ENCODE measurements at regions not wholly inside any gene's neighbourhood (a gene's known extent, or its start where the extent isn't known, plus 50 kb on each side); places are given as distances from the start of the nearest gene placed in this dataset.
"Not testable (repeated sequence)": the region's sequence is repeated elsewhere in the genome, so short reads cannot be mapped to it uniquely, and the experiment has no call there.

GRCh38 chr5:168089201-168089887 lies 202.1 kb upstream of the WWC1 start:
- no peak for DNase-seq

- DNase-seq = no peak
Measured at GRCh38 chr5:168092209-168093185, 198.9 kb upstream of the WWC1 start.

DNA sequence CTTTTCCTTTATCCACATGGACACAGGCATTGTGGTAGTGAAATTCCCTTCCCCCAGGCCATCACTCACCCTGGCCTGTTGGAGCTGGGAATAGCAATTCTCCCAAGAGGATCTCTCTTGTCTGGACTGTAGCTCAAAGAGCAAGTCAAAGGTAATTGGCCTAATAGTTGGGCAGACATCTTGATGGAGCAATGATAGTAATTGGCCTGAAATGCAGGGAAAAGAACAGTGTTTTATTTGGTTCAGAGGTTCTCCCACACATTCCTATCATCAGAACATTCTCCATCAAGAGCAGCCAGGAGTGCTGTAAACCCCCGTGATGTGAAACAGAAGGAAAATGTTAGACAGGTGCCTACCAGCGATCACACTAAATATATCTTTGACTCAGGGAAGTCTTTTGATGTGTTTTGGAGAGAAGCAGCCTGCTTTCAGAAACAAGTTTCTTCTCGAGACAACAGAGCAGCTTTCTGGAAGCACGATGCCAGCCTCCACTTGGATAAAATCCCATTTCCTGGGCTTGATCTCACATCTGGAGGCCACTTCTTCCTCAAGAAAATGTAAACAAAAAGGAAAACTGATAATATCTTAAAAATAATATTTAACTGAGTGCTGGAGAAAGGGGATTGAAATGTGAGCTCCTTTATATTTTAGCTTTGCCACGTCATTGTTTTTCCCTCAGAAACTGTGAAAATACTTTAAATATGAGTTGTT lies 198.1 kb upstream of the WWC1 start:
- DNase-seq = no peak

GRCh38 chr5:168096525-168096924 lies 194.9 kb upstream of the WWC1 start:
- DNase-seq = no peak

DNA sequence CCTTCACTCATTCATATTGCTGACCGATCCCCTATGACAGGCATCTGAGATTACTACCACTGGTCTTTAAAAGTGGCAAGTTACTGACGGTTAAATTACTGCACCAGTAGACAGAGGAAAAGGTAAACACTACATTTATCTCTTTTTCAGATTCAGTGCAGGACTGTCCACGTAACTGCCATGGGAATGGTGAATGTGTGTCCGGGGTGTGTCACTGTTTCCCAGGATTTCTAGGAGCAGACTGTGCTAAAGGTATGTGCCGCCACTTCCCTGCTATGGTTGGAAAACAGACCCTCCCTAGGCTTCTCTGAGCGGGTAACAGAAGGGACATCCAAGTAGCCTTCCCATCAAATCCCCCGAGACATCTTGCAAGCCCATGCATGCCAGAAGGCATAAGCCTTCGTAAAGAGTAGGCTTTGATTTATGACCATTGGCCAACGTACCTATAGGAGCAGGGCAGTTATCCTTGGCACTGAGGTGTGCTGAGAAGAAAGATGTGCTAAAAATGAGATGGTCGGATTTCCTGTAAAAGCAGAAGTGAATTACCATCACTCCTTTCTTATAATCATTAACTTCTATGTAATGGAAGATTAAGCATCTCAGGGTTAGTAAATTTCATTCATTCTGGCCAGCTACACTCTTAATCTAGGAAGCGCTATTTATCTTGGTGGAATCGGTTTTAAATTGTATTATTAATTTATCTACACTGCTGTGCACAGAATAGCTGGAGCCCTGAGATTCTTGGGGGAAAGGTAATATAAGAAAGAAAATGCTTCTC lies 193.4 kb upstream of the WWC1 start:
- no peak for DNase-seq

DNA sequence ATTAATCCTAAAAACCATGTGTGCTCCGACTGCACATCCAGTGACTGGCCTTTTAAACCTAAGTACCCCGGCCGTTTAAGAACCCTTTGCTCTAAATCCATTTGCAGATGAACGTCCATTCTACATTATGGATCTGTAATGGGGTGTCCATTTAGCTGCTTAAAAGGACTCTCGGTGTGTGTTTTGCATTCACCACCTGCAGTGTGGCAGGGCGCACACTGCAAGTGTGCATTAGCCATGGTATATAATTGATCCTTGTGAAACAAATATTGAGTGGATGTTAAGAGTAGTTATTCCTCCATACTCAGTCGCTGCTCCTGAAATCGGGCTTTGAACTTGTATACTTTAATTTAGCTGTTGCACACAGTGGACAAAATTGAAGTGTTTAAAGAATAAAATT lies 190.1 kb upstream of the WWC1 start:
- no peak for DNase-seq

DNA sequence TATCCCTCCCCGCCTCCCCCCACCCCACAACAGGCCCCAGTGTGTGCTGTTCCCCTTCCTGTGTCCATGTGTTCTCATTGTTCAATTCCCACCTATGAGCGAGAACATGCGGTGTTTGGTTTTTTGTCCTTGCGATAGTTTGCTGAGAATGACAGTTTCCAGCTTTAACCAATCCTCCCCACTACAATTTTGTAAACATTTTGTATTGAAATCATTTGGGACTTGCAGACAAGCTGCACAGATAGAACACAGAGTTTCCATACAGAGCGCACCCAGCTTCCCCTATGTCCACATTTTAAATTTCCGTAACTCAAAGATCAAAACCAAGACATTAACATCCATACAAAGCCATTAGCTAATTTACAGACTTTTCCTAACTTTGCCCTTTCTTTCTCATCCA lies 188.4 kb upstream of the WWC1 start:
- not testable (repeated sequence) for DNase-seq

- DNase-seq = no peak
Measured at GRCh38 chr5:168104350-168104749, 187.1 kb upstream of the WWC1 start.

GRCh38 chr5:168104811-168105481 lies 186.5 kb upstream of the WWC1 start:
- DNase-seq = no peak

DNA sequence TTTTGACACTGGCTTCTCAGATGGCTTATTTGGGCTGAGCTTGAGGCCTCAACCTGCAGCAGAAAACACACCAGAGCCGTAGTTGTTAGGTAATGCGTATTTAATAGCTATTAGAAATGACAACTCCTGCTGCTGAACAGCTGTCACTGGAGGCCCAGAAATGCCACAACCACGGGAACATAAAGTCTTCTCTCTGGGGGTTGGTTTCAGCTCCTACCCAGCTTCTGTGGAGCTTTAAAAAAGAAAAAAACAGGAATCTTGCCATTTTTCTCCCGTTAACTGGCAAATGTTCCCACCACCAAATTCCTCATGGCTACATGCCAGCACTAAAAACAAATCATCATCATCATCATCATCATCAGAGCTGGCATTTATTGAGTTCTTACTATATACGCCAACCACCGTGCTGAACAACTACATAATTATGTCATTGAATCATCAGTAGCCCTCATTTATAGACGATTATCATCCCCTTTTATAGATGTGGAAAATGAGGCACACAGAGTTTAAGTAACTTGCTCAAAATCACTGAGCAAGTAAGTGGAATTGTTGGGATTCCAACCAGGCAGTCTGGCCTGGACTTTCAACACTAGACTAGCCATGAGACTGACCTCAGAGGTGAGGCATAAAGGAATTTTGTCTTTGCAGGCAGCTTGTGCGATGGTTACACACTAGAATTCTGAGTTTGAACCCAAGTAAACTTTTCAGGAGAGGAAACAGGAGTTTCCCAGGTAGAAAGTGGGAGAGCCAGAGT lies 185.3 kb upstream of the WWC1 start:
- DNase-seq = no peak

DNA sequence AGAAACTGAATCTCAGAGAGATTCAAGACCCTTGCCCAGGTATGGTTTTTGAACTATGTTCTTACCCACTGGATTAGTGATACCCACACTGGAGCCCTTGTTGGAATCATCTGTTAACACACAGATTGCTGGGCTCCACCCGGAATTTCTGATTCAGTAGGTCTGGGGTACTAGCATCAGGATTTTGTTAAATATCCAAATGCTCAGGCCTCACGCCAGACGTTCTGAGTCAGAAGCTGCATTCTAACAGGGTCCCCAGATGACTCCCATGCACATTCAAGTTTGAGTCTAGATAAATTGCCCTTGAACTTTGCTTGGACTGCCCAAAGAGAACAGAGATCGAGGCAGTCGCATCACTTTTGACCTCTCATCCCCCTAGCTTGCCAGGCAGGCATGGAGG lies 182.0 kb upstream of the WWC1 start:
- DNase-seq = no peak

- no peak for DNase-seq
Measured at GRCh38 chr5:168110384-168110783, 181.1 kb upstream of the WWC1 start.

DNA sequence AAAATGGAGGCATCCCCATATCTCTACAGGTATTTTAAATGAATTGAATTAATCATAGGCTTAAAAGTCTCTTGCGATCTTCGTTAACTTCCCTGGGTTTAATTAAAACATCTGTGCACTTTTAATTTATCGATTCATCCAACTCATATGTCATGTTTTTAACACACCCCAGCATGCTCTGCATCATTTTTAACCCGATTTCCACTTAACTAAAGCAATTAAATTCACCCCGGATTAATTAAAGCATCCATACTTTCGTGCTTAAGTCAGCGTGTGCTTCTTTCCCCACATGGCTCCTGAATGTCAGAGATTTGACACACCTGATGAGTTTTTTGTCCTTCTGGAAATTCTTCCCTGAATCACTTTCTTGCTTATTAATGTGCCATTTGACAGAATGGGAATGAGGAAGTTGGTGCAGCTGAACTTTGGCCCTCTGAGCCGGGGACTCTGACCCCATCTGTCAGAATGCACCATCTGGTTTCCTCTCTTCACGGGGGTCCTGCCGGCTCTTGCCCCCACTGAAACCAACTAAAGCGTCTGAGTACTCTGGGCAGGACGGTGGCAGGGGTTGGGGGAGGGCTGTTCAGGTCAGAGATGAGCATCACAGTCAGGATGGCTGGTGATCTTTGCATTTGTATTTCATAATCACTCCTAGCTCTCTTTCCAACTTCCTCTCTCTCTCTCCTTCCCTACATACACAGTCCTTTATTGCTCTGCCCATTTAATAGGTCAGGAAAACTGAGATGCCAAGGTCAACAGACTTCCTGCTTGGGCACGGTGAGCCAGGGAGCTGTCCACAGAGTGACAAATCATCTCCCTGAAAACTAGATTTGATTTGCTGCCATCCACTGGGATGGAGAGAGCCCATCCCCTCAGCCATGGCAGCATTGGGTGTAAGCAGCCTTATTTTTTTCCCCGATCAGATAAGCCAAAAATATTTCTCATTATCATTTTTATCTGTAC lies 180.3 kb upstream of the WWC1 start:
- no peak for DNase-seq

DNA sequence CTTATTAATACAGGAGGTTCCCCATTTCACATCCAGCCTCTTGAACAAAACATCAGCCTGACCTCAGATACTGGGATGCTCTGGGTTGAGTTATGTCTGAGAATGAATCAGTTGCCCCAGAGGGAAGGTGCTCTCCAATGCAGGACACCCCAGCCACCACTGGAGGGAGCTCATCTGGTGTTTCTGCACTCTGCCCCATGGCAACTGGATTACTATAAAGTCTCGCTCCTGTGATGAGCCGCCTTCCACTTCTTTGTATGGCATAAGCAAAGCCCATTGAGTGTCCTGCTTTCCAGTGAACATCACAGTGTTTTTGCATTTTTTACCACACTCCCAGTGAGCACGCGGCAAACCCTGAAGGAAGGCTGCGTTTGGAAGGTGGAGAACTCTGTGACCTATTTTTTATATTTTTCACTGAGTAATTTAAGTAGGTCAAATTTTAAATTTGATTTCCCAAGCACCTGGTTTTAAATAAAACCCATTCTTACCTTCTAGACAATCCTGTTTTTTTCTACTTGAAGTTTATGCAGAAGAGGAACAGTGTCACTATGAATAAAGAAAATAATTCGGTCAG lies 176.9 kb upstream of the WWC1 start:
- DNase-seq = no peak

- no peak for DNase-seq
Measured at GRCh38 chr5:168117469-168117868, 174.0 kb upstream of the WWC1 start.

- DNase-seq = no peak
Measured at GRCh38 chr5:168118042-168118668, 173.3 kb upstream of the WWC1 start.

DNA sequence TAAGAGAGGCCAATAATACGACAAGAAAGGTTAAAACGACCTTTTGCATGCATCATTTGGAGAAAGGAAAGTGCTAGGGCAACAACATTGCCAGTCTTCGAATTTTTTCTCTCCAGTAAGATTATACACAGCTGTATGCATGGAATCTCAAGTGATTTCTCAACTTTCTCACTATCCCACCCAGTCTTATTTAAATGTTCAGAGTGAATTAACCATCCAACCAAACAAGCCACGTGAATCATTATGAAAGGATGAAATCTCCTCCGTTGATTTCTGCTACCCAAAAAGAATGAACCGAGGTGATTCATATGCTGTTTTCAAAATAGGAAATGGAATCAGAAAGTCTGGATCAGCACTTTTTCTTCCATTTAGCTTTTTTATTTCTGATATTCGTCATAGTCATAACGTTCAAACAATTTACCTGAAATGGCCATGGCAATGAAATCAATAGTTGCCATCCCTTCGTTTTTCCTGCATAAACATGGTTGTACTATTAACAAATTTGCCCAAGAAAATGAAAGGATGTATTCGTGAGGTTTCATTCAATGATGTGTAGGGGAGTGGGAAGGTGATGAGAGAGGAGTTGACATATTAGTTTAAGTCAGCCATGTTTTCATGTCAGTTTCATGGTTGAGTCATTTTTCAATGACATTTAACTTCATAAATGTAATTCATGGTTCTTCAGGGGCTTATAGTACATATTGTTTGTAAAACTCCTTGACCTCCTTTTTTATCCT lies 170.9 kb upstream of the WWC1 start:
- no peak for DNase-seq

DNA sequence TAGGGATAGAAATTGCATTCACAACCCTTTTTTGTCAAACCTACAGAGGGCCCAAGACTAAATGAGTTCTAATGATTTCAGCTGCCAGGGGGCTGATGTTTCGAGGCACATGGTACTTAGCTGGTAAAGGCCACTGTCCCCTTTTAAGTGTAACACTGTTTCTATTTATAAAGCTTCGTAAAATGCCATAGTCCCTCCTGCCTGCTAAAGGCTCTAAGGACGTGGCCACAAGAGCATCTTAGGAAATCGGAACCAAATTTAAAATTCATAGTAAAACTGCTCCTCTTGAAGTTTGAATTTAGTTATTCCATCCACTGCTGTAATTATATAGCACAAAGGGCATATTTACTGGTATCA lies 170.3 kb upstream of the WWC1 start:
- no peak for DNase-seq

Measured in activated gamma-delta T cell treated with Interleukin-2 at 50 U/mL for 16 hours (primary cell).